ENCODE measurements at regions not wholly inside any gene's neighbourhood (a gene's known extent, or its start where the extent isn't known, plus 50 kb on each side); places are given as distances from the start of the nearest gene placed in this dataset.
"Not testable (repeated sequence)": the region's sequence is repeated elsewhere in the genome, so short reads cannot be mapped to it uniquely, and the experiment has no call there.

DNA sequence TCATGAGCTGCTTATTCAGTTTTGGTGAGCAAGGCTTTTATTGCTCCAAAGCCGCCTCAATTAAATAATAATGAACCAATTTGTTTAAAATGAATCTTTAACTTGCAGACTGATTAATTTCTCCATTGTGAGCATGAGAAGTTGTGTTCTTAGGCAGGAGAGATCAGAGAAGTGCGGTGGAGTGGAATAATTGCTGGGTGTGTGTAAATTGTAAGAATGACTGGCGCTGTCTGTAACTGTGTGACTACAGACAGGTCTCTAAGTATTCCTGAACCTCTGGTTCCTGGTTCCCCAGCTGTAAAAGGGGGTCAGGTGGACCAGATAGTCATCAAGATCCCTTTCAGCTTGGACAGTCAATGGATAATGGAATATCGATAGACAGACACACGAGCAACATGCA lies 98.0 kb upstream of the EFEMP1 start:
- DNase-seq: no peak

- DNase-seq: no peak
Observed at GRCh38 chr2:56025469-56026193, 102.0 kb upstream of the EFEMP1 start.

- no peak for DNase-seq
Observed at GRCh38 chr2:56026828-56027227, 103.2 kb upstream of the EFEMP1 start.

GRCh38 chr2:56030062-56030461 lies 106.5 kb upstream of the EFEMP1 start:
- no peak for DNase-seq

DNA sequence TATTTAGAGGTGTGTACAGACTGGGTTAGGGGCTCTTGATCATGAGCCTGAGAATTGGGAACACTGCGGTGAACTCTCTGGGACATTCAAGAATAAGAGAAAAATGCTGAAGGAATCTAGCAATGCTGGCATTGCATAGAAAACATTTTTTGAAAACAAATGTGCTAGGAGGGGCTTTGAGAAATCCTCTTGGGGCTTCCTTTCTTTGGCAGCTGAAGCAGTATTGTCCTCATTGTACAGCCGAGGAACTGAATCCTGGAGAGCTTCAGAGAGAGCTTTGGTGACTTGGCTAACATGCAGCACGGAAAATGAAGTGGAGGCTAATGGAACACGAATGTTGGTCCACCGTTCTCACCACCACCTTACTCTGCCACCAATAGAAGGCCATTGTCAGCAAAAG lies 107.3 kb upstream of the EFEMP1 start:
- DNase-seq: no peak

GRCh38 chr2:56034258-56034657 lies 110.7 kb upstream of the EFEMP1 start:
- no peak for DNase-seq

GRCh38 chr2:56040189-56040588 lies 116.6 kb upstream of the EFEMP1 start:
- no peak for DNase-seq

DNA sequence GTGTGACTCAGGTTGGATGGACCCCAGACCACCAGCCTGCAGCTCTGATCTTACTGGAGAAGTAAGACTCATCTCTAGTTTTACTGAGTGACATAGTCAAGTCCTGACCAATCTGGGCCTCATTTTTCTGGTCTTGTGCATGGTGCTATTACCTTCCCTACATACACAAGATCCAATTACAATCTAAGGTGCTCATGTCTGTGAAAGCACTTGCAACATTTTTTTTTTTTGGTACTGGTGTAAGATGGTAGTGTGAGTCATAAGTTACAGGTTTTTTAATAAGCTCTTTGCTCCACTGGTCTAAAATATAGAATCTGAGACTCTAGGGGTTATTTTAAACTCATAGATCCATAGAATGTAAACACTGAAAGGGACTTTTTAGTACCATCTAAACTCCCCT lies 117.3 kb upstream of the EFEMP1 start:
- DNase-seq: no peak

DNA sequence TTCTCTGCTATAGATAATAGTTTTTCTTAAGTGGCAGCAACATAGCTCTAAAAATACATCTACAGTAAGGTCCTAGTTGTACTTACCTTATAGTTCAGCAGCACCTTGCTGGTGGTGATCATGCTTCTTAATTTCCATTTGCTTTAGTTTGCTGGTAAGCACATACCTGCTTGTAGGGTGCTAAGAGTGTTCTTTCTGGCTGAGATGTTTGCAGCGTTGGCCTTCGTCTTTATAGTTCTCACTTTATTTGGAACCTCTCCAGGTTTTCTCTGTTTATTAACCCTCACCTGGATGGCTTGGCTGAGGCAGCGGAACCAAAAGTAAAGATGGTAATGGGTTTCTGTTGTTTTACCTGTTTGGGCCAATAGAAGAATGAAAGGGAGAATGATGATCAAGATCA lies 123.6 kb upstream of the EFEMP1 start:
- no peak for DNase-seq

GRCh38 chr2:56049233-56049845 lies 125.8 kb upstream of the EFEMP1 start:
- DNase-seq: no peak

- DNase-seq: no peak
Observed at GRCh38 chr2:56053679-56054078, 130.1 kb upstream of the EFEMP1 start.

GRCh38 chr2:56055405-56055804 lies 128.4 kb upstream of the CCDC85A start:
- DNase-seq: no peak

GRCh38 chr2:56061327-56061726 lies 122.5 kb upstream of the CCDC85A start:
- DNase-seq: not testable (repeated sequence)

DNA sequence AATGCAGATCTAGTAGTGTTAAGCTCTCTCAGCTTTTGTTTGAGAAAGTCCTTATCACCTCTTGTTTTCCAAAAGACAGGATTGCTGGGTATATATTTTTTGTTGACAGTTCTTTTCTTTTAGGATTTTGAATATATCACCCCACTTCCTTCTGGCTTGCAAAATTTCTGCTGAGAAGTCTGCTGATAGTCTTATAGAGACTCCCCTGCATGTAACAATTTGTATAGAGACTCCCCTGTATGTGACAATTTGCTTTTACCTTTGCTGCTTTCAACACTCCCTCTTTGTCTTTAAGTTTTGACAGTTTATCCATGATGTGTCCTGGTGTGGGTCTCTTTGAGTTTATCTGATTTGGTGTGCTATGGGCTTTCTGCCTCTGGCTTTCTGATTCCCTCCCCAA lies 115.0 kb upstream of the CCDC85A start:
- no peak for DNase-seq

DNA sequence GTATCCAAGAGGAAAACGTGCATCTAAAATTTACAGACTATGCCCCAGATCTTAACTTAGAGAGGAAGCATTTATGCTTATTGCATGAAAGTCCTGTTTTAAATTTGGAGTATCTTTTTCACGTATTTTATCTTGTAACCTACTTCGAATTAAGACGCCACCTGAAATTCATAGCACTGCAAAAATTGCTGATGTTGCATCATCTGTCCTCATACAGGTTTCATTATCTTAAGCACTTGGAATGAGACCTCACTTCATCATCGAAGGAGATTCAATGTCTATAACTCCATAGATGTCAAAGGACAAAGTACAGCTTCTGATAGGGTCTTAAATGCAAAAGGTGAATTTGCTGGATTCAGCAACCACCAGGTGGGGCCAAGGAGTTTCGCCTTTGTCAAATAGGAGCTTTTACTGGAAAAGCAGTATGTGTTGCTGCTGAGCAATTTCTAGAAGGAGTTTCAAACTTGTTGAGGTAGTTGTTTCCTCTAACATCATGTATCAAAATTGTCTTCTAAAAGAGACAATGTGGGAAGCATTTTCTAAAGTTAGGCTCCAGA lies 106.4 kb upstream of the CCDC85A start:
- DNase-seq: no peak

DNA sequence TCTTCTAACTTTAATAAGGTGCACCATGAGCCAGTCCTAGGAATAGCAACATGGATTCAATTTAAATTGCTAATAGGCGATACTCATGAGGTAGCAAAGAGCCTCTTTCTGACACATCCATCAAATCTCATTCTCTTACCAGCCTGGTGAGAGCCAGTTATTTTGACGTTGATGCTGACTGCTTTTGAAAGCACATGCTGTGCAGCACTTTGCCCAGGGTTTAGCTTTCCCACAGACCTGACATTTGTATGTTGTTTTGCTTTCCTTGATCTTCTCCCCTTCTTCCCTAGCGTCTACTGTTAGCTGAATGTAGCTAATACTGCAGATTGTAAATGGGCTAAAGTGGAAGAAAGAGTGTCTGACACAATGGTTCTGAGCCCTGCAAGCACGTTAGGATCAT lies 101.1 kb upstream of the CCDC85A start:
- no peak for DNase-seq

DNA sequence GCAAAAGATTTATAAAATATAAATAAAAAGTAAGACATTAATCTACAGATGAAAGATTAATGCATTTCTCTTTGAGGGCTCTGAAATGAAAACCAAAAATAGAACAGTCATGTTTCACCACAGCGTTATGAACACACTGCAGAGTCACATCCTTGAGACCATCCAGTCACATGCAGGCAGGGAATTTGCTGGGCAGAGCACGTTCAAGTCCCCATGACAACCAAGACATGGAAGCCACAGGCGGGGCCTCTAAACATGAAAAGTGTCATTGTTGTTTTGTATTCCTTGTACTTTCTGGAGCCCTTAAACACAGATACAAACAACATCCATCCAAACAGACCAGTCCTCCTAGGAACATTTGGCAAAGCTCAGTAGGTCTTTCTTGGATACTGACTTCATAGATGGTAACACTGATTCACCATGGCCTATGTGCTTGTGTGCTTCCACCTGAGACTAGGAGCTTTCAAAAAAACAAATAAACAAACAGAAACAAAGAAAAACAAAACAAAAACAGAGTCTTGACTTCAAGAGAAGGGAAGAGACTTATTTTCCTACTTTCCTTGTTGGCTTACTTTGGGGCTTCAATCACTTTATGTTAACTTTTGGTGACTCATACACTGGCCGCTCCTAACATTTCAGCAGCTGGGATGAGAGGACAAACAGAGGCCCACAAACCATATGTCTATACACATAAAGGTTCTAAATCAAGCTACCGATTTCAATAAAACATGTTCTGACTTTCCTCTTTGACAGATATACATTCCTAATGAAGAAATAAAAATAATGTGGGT lies 99.5 kb upstream of the CCDC85A start:
- no peak for DNase-seq

- DNase-seq: no peak
Observed at GRCh38 chr2:56086336-56086735, 97.5 kb upstream of the CCDC85A start.

GRCh38 chr2:56088411-56088810 lies 95.4 kb upstream of the CCDC85A start:
- DNase-seq: no peak

DNA sequence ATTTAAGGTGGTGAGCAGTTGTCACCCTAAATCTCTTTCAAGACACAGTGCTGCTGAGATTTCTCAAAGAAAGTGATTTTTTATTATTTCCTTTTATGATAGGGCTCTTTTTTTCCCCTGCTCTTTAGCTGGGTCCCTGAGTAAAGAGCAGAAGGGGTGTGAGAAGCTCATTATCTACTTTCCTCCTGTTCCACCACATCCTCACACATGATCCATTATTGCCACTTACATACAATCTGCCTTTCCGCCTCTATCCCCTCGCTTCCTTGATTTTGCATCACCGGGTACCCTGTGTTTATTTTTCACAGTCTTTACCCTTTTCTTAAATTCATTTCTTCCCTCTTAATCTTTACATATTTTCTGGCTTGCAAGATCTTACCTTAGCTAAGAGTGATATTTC lies 93.9 kb upstream of the CCDC85A start:
- no peak for DNase-seq

DNA sequence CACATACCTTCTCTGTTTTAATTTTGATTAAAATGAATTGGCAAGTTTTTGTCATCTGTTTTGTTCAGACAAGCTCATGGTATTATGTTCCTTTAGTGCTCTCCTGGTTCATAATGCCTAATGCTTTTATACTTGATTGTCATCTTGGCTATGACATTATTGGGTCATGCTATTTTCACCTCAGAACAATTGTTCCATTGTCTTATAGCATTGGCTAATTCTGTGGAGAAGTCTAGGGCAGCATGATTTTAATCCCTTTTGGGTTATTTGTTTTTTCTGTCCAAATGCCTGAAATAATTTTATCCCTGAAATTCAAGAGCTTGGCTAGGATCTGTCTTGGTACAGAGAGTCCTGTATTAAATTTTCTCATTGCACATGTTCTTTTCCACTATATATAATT lies 83.8 kb upstream of the CCDC85A start:
- no peak for DNase-seq

GRCh38 chr2:56100791-56101312 lies 82.9 kb upstream of the CCDC85A start:
- DNase-seq: no peak

DNA sequence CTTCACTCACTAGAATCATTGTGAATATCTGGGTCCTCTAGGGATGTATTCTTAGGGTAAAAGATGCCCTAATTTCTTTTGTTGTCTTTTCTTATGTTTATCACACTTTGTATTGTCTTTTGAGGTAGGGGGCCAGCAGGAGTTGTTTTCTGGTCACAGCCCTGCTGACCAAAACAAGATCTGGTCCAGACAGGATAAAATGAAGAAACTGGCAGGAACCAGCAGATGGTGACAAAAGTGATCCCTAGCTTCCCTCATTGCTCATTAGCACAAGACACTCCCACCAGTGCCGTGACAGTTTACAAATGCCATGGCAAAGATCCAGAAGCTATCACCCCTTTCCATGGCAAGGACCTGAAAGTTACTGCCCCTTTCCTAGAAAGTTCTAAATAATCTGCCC lies 81.7 kb upstream of the CCDC85A start:
- no peak for DNase-seq

DNA sequence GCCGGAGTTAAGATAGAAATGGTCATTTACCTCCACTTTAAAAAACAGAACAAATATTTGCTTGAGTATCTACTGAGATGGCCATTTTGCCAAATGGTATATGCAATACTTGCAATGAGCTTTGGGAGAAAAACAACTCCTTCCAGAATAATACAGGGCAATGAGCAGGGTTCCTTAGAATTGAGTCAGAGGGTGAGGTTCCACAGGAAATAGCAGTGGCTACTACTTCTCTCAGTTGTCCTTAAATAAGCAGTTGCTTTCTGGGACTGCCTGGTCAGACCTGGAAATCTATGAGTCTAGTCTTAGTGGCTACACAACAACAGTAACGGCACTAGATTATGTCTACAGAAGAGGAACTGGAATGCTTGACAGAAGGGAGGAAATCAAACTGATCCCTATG lies 80.9 kb upstream of the CCDC85A start:
- no peak for DNase-seq
